GM12875 (cell line): ENCODE measurements at regions not wholly inside any gene's neighbourhood (a gene's known extent, or its start where the extent isn't known, plus 50 kb on each side); places are given as distances from the start of the nearest gene placed in this dataset.

Source experiments
- H3K4me3 ChIP-seq: one replicate; pipeline ENCODE4 v1.5.1; 2011; ENCODE audit warnings: low read depth, low read length, control low read depth
- CTCF ChIP-seq: IDR thresholded peaks from 2 replicates; pipeline ENCODE4 v1.5.1; 2011; ENCODE audit warnings: low read depth, mild to moderate bottlenecking, control low read depth, inconsistent platforms, low read length, moderate library complexity, borderline replicate concordance; ENCODE audit not compliant: insufficient read depth

GRCh38 chr13:104017317-104017716 is 951.1 kb upstream of the SLC10A2 start:
- H3K4me3 ChIP-seq, result no peak overlapping the region
- no peak for TF ChIP-seq CTCF

- H3K4me3 ChIP-seq, result no peak overlapping the region
- no peak for TF ChIP-seq CTCF
Observed at GRCh38 chr13:104015646-104016396, 949.6 kb upstream of the SLC10A2 start.

- H3K4me3 ChIP-seq, result no peak overlapping the region
- TF ChIP-seq CTCF, result no peak
Observed at GRCh38 chr13:104014803-104015645, 948.8 kb upstream of the SLC10A2 start.

GRCh38 chr13:104011505-104012241 is 945.5 kb upstream of the SLC10A2 start:
- no peak overlapping the region for H3K4me3 ChIP-seq
- TF ChIP-seq CTCF, result no peak

GRCh38 chr13:104008541-104009435 is 942.6 kb upstream of the SLC10A2 start:
- no peak for TF ChIP-seq CTCF
- H3K4me3 ChIP-seq, result no peak overlapping the region

- TF ChIP-seq CTCF, result no peak
- H3K4me3 ChIP-seq, result no peak overlapping the region
Observed at GRCh38 chr13:104008075-104008474, 941.9 kb upstream of the SLC10A2 start.
